CD14-positive monocyte (primary cell): ENCODE measurements at regions not wholly inside any gene's neighbourhood (a gene's known extent, or its start where the extent isn't known, plus 50 kb on each side); places are given as distances from the start of the nearest gene placed in this dataset.

Source experiments
- DNase-seq, 3 donors: peaks; one replicate each; pipeline ENCODE4 v3.0.0-alpha.2; 2011 to 2022
- H2AFZ ChIP-seq: 2 replicates; pipeline ENCODE4 v1.6.0; 2012; ENCODE audit warnings: mild to moderate bottlenecking, low read depth, low read length, inconsistent platforms; ENCODE audit not compliant: insufficient read depth, poor library complexity, severe bottlenecking
- H3K27ac ChIP-seq, 2 donors: 1 replicate in 1 of 2; 2 replicates in 1 of 2; pipeline ENCODE4 v1.5.1; 2012 to 2013; ENCODE audit warnings: low read length in 2 of 2, control low read depth in 1 of 2, inconsistent platforms in 1 of 2, low read depth in 1 of 2, mild to moderate bottlenecking in 1 of 2
- H3K27me3 ChIP-seq, 2 donors: one replicate each; pipeline versions ENCODE4 v1.6.0 to v1.6.1; 2011 to 2013; ENCODE audit warnings: low read length in 2 of 2; ENCODE audit not compliant: control insufficient read depth in 2 of 2, insufficient read depth in 2 of 2
- H3K36me3 ChIP-seq, 2 donors: replicated peaks in 1 of 2; 1 replicate in 1 of 2; 2 replicates in 1 of 2; pipeline versions ENCODE4 v1.5.1 to v1.6.1; 2012 to 2013; ENCODE audit warnings: low read length in 2 of 2, control low read depth in 1 of 2, inconsistent platforms in 1 of 2, mild to moderate bottlenecking in 1 of 2; ENCODE audit not compliant: insufficient read depth in 2 of 2, control insufficient read depth in 1 of 2
- H3K4me1 ChIP-seq, 2 donors: 1 replicate in 1 of 2; 2 replicates in 1 of 2; pipeline versions ENCODE4 v1.5.1 to v1.6.1; 2012 to 2013; ENCODE audit warnings: low read length in 2 of 2, control low read depth in 1 of 2, inconsistent platforms in 1 of 2, mild to moderate bottlenecking in 1 of 2, moderate library complexity in 1 of 2; ENCODE audit not compliant: insufficient read depth in 2 of 2, control insufficient read depth in 1 of 2
- H3K4me2 ChIP-seq: replicated peaks from 2 replicates; pipeline ENCODE3; 2012; ENCODE audit warnings: low read length, moderate library complexity, mild to moderate bottlenecking; ENCODE audit not compliant: poor library complexity, severe bottlenecking; ENCODE audit errors: extremely low read depth
- H3K4me3 ChIP-seq, 3 experiments: fragments of 200-600 bp in 1 of 3; sonication (generic) in 1 of 3; replicated peaks in 1 of 3; 1 replicate in 2 of 3; 2 replicates in 1 of 3; pipeline ENCODE4 v1.5.1; 2011 to 2013; ENCODE audit warnings: low read length in 3 of 3, mild to moderate bottlenecking in 3 of 3, control low read depth in 2 of 3, low read depth in 2 of 3, inconsistent platforms in 1 of 3, moderate library complexity in 1 of 3
- H3K79me2 ChIP-seq: 2 replicates; pipeline ENCODE4 v1.6.0; 2012; ENCODE audit warnings: mild to moderate bottlenecking, control low read depth, inconsistent platforms, low read length, moderate library complexity; ENCODE audit not compliant: insufficient read depth
- H3K9ac ChIP-seq: 2 replicates; pipeline ENCODE4 v1.6.0; 2017; ENCODE audit warnings: low read length, mild to moderate bottlenecking; ENCODE audit not compliant: insufficient read depth, poor library complexity, severe bottlenecking
- H3K9me3 ChIP-seq, 2 donors: replicated peaks in 1 of 2; 1 replicate in 1 of 2; 2 replicates in 1 of 2; pipeline versions ENCODE4 v1.5.1 to v1.6.1; 2012 to 2013; ENCODE audit warnings: low read length in 2 of 2, control low read depth in 1 of 2; ENCODE audit not compliant: control insufficient read depth in 1 of 2, insufficient read depth in 1 of 2
- H4K20me1 ChIP-seq: 2 replicates; pipeline ENCODE4 v1.6.0; 2012; ENCODE audit warnings: mild to moderate bottlenecking, low read length, control low read depth, moderate library complexity; ENCODE audit not compliant: insufficient read depth
- H3K27ac Mint-ChIP-seq, 7 donors: one replicate each; pipeline ENCODE4 v1.8.0; 2020; ENCODE audit warnings: mild to moderate bottlenecking in 7 of 7, mixed read lengths in 7 of 7, moderate library complexity in 6 of 7, inconsistent platforms in 2 of 7
- H3K27me3 Mint-ChIP-seq, 3 donors: one replicate each; pipeline ENCODE4 v1.8.0; 2021 to 2022; ENCODE audit warnings: low read depth in 3 of 3, mild to moderate bottlenecking in 3 of 3, mixed read lengths in 3 of 3, moderate library complexity in 3 of 3, inconsistent platforms in 1 of 3
- H3K36me3 Mint-ChIP-seq, 2 donors: one replicate each; pipeline ENCODE4 v1.8.0; 2020; ENCODE audit warnings: mixed read lengths in 2 of 2, inconsistent platforms in 1 of 2, mild to moderate bottlenecking in 1 of 2
- H3K4me1 Mint-ChIP-seq: one replicate; pipeline ENCODE4 v1.8.0; 2020; ENCODE audit warnings: mild to moderate bottlenecking, mixed read lengths
- H3K4me3 Mint-ChIP-seq, 2 donors: one replicate each; pipeline ENCODE4 v1.8.0; 2020; ENCODE audit warnings: mild to moderate bottlenecking in 2 of 2, mixed read lengths in 2 of 2, moderate library complexity in 1 of 2
- H3K9me3 Mint-ChIP-seq, 7 donors: one replicate each; pipeline ENCODE4 v1.8.0; 2020 to 2022; ENCODE audit warnings: mixed read lengths in 7 of 7, mild to moderate bottlenecking in 6 of 7, moderate library complexity in 6 of 7, inconsistent platforms in 2 of 7
- WGBS: methylation state at CpG from one replicate; pipeline ENCODE4 v1.1.5; 2013; ENCODE audit warnings: missing lambda C conversion rate; ENCODE audit not compliant: insufficient coverage; 5-methylcytosine and 5-hydroxymethylcytosine counted together
- intact Hi-C, 2 donors: fragments of 100-400 bp; cut with micrococcal nuclease; formaldehyde crosslinking; loops; one replicate each; pipeline versions ENCODE4 v1.15.0 to v1.15.1; 2023
- TF ChIP-seq, protein P1 (sequence below): fragments of 200-600 bp; IDR thresholded peaks from one replicate; pipeline ENCODE4 v1.8.0; 2022; ENCODE audit warnings: antibody characterized with exemption, mild to moderate bottlenecking

DNA sequence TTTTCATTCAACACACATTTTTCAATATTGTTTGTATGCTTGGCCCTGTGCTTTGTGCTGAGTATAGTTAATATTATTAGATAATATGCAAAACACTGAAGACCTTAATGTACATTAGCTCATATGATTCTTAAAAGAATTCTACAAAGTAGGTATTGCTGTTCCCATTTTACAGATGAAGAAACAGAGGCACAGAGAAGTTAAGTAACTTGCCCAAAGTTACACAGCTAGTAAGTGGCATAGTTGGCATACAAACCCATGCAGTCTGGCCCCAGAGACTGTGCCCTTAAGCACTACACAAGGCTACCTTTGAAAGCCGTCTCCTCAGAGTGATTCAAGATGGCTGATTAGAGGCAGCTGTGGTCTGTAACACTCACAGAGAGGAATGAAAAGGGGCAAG is 293.4 kb upstream of the F9 start:
- Histone ChIP-seq H3K4me3 (no peak overlapping the region), H3K27me3 (peaks cover 0 to 4% of the 10 kb centered on the region in 2 donors), H3K9ac (no peak overlapping the region), H3K9me3 (no peaks in the 10 kb centered on the region), H3K4me1 (no peaks in the 10 kb centered on the region), H3K36me3 (no peaks in the 10 kb centered on the region), H3K27ac (no peak overlapping the region), H4K20me1 (no peaks in the 10 kb centered on the region), H2AFZ (no peak overlapping the region), H3K4me2 (no peak overlapping the region), H3K79me2 (no peaks in the 10 kb centered on the region)
- Mint-ChIP-seq H3K27me3 (peaks cover 3 to 15% (median 6%) of the 10 kb centered on the region in 3 donors), H3K36me3 (no peaks in the 10 kb centered on the region), H3K27ac (no peak overlapping the region), H3K4me3 (no peak overlapping the region), H3K4me1 (no peaks in the 10 kb centered on the region), H3K9me3 (peaks cover 0 to 4% (median 0%) of the 10 kb centered on the region in 7 donors)
- TF ChIP-seq, protein P1, sequence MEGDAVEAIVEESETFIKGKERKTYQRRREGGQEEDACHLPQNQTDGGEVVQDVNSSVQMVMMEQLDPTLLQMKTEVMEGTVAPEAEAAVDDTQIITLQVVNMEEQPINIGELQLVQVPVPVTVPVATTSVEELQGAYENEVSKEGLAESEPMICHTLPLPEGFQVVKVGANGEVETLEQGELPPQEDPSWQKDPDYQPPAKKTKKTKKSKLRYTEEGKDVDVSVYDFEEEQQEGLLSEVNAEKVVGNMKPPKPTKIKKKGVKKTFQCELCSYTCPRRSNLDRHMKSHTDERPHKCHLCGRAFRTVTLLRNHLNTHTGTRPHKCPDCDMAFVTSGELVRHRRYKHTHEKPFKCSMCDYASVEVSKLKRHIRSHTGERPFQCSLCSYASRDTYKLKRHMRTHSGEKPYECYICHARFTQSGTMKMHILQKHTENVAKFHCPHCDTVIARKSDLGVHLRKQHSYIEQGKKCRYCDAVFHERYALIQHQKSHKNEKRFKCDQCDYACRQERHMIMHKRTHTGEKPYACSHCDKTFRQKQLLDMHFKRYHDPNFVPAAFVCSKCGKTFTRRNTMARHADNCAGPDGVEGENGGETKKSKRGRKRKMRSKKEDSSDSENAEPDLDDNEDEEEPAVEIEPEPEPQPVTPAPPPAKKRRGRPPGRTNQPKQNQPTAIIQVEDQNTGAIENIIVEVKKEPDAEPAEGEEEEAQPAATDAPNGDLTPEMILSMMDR: no peak
- intact Hi-C loops: no loop called here
- no CpG with 5 or more reads among the region's 1 CpG for WGBS
- no peak for DNase-seq

DNA sequence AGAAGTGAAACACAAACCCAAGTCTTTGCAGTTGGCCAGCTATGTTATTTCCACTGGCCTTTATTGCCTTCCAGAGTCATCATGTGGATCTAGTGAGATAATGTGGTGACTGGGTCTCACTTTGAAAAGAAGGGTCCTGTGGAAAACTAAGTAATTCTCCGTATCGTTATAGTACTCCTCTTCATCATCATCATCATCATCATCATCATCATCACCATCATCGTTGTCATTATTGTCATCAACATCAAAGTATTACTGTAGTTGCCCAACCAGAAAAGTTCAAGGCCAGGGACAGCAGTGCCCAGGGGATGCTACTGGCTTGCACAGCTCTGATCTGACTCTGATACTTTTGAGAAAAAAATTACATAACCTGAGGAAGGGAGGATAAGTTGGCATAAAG is 295.6 kb upstream of the F9 start:
- no peak overlapping the region for H2AFZ ChIP-seq
- WGBS: no CpG with 5 or more reads among the region's 3 CpGs
- Mint-ChIP-seq H3K9me3 (peaks cover 0 to 2% (median under 1%) of the 10 kb centered on the region in 7 donors), H3K27me3 (peaks cover 3 to 10% (median 6%) of the 10 kb centered on the region in 3 donors), H3K27ac (no peak overlapping the region), H3K4me3 (no peak overlapping the region), H3K36me3 (no peaks in the 10 kb centered on the region), H3K4me1 (no peaks in the 10 kb centered on the region)
- H4K20me1 ChIP-seq: no peaks in the 10 kb centered on the region
- no peak overlapping the region for H3K4me3 ChIP-seq
- no peak overlapping the region for H3K9ac ChIP-seq
- H3K4me1 ChIP-seq: no peaks in the 10 kb centered on the region
- intact Hi-C loops: no loop called here
- H3K4me2 ChIP-seq: no peak overlapping the region
- no peaks in the 10 kb centered on the region for H3K79me2 ChIP-seq
- no peaks in the 10 kb centered on the region for H3K9me3 ChIP-seq
- no peak for DNase-seq
- TF ChIP-seq, protein P1: no peak
- H3K36me3 ChIP-seq: no peaks in the 10 kb centered on the region
- peaks cover 0 to 4% of the 10 kb centered on the region in 2 donors for H3K27me3 ChIP-seq
- H3K27ac ChIP-seq: no peak overlapping the region
